ENCODE measurements at regions not wholly inside any gene's neighbourhood (a gene's known extent, or its start where the extent isn't known, plus 50 kb on each side); places are given as distances from the start of the nearest gene placed in this dataset.

DNA sequence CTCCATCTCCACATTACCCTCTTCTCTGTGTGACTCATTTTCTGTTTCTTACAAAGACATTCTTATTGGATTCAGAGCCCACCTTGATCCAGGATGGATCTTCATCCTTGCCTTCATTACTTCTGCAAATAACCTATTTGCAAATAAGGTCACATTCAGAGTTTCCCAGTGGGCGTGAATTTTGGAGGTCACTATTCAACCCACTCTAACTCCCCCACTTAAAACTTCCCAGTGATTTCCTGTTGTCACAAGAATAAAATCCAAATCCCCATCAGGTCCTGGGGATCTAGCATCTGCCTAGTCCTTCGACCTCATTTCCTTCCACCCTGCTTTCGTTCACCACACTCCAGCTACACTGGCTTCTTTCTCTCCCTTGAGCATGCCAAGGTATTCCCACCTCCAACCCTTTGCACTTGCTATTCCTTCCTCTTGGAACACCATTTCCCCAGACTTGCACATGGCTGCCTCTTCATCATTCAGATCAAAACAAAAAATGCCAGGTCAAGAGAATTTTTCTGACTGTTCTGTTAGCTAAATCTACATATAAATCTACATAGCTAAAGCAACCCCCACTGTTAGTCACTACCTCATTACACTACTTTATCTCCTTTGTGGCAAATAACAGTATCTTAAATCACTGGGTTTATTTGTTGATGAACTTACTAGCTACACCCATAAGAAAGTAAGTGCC, 187.2 kb downstream of the TOMM20 start:
- Histone ChIP-seq H3K27ac (no peak overlapping the region), H3K27me3 (no peaks in the 10 kb centered on the region), H3K9me3 (no peaks in the 10 kb centered on the region), H3K36me3 (no peaks in the 10 kb centered on the region), H3K4me3 (no peak overlapping the region), H3K4me1 (peaks cover 0 to 44% (median 11%) of the 10 kb centered on the region in 9 donors)
- 55 to 71% methylated on average over 3 of the region's 3 CpGs for WGBS, 2 donors
- intact Hi-C loops (cut with DNase I), result no loop called here
- TF ChIP-seq CTCF (IDR thresholded peaks at IDR 0.05), result no peak
- no peak for ATAC-seq
- DNase-seq, result no peak

- Histone ChIP-seq H3K9me3 (no peaks in the 10 kb centered on the region), H3K27me3 (no peaks in the 10 kb centered on the region), H3K36me3 (no peaks in the 10 kb centered on the region), H3K4me3 (no peak overlapping the region), H3K4me1 (peaks cover 0 to 45% (median 11%) of the 10 kb centered on the region in 9 donors), H3K27ac (no peak overlapping the region)
- no peak for ATAC-seq
- no peak for DNase-seq
- no peak for TF ChIP-seq CTCF (IDR thresholded peaks at IDR 0.05)
- intact Hi-C loops (cut with DNase I), result no loop called here
- 98% methylated on average over 7 of the region's 7 CpGs for WGBS, 2 donors
These were observed 187.8 kb downstream of the TOMM20 start for GRCh38 chr1:234940841-234941240.

- intact Hi-C loops (cut with DNase I), result no loop called here
- peaks cover 0 to 43% (median 1%) of the 10 kb centered on the region in 9 donors for H3K4me1 ChIP-seq
- no peaks in the 10 kb centered on the region for H3K9me3 ChIP-seq
- H3K36me3 ChIP-seq, result no peaks in the 10 kb centered on the region
- WGBS, 2 donors, result 53 to 73% methylated on average over 7 of the region's 7 CpGs
- H3K27ac ChIP-seq, result no peak overlapping the region
- DNase-seq, result no peak
- ATAC-seq, result no peak
- no peaks in the 10 kb centered on the region for H3K27me3 ChIP-seq
- no peak overlapping the region for H3K4me3 ChIP-seq
- TF ChIP-seq CTCF (IDR thresholded peaks at IDR 0.05), result no peak
These were observed 189.7 kb downstream of the TOMM20 start for GRCh38 chr1:234938924-234939323.

- no peaks in the 10 kb centered on the region for H3K27me3 ChIP-seq
- no peak for DNase-seq
- H3K4me1 ChIP-seq, result peaks cover 0 to 45% (median 9%) of the 10 kb centered on the region in 9 donors
- H3K9me3 ChIP-seq, result no peaks in the 10 kb centered on the region
- H3K4me3 ChIP-seq, result no peak overlapping the region
- no peak for TF ChIP-seq CTCF (IDR thresholded peaks at IDR 0.05)
- no peaks in the 10 kb centered on the region for H3K36me3 ChIP-seq
- intact Hi-C loops (cut with DNase I), result no loop called here
- ATAC-seq, result no peak
- H3K27ac ChIP-seq, result no peak overlapping the region
- WGBS, 2 donors, result 89 to 90% methylated on average over 1 of the region's 1 CpG
These were observed 190.5 kb downstream of the TOMM20 start for GRCh38 chr1:234938135-234938534.

Measured in heart right ventricle (tissue), 16 donors.